IMR-90 (cell line): ENCODE measurements at regions not wholly inside any gene's neighbourhood (a gene's known extent, or its start where the extent isn't known, plus 50 kb on each side); places are given as distances from the start of the nearest gene placed in this dataset.

Experiments
- ATAC-seq: fragments of 200-7000 bp; cut with Tn5 transposase; 2 replicates; pipeline ENCODE4 v1.9.1; 2020; ENCODE audit warnings: low read depth, mild to moderate bottlenecking, moderate library complexity
- BruUV-seq: library from RNA; stranded (reverse); fragments of 400-500 nt; replicated peaks from 2 replicates; lab custom pipeline; 2021; lab: Mats Ljungman, UMichigan
- CTCF ChIA-PET: fragments of 300-600 bp; formaldehyde crosslinking; extraction: SDS; loops from one replicate; lab custom pipeline; 2021; ENCODE audit warnings: antibody characterized with exemption; lab: Yijun Ruan, JAX
- POLR2A ChIA-PET: fragments of 300-600 bp; sonication (Branson Sonifier 250); formaldehyde crosslinking; loops from one replicate; lab custom pipeline; 2022; ENCODE audit warnings: antibody characterized with exemption; ENCODE audit not compliant: unreplicated experiment; lab: Charles Lee
- DNase-seq: peaks from one replicate; pipeline ENCODE4 v3.0.0; 2013
- H2AFZ ChIP-seq: replicated peaks from 2 replicates; pipeline ENCODE3; 2013; ENCODE audit warnings: low read length, mild to moderate bottlenecking; ENCODE audit not compliant: poor library complexity
- H2AK5ac ChIP-seq: 2 replicates; pipeline ENCODE4 v1.6.1; 2013; ENCODE audit warnings: low read depth, low read length, inconsistent platforms
- H2AK9ac ChIP-seq: replicated peaks from 2 replicates; pipeline ENCODE3; 2013; ENCODE audit warnings: mild to moderate bottlenecking, low read depth, low read length, moderate library complexity; ENCODE audit not compliant: poor library complexity
- H2BK120ac ChIP-seq: 2 replicates; pipeline ENCODE4 v1.6.1; 2013; ENCODE audit warnings: low read depth, low read length, inconsistent platforms
- H2BK15ac ChIP-seq: 3 replicates; pipeline ENCODE4 v1.6.1; 2013; ENCODE audit warnings: low read depth, low read length, inconsistent platforms
- H2BK20ac ChIP-seq: 2 replicates; pipeline ENCODE4 v1.6.1; 2013; ENCODE audit warnings: low read depth, mild to moderate bottlenecking, inconsistent platforms, low read length, moderate library complexity
- H2BK5ac ChIP-seq: 2 replicates; pipeline ENCODE4 v1.6.1; 2013; ENCODE audit warnings: mild to moderate bottlenecking, low read depth, low read length, inconsistent platforms; ENCODE audit not compliant: poor library complexity, severe bottlenecking
- H3K14ac ChIP-seq: replicated peaks from 2 replicates; pipeline ENCODE4 v1.6.1; 2013; ENCODE audit warnings: low read depth, low read length, inconsistent platforms
- H3K18ac ChIP-seq: 2 replicates; pipeline ENCODE4 v1.6.1; 2013; ENCODE audit warnings: low read depth, low read length, control low read depth
- H3K23ac ChIP-seq: 2 replicates; pipeline ENCODE4 v1.6.1; 2013; ENCODE audit warnings: low read depth, low read length, inconsistent platforms
- H3K27ac ChIP-seq: 2 replicates; pipeline ENCODE4 v1.5.1; 2013; ENCODE audit warnings: mild to moderate bottlenecking, control low read depth, low read length; ENCODE audit not compliant: insufficient read depth
- H3K27me3 ChIP-seq: 2 replicates; pipeline ENCODE4 v1.6.1; 2013; ENCODE audit warnings: low read length; ENCODE audit not compliant: control insufficient read depth, insufficient read depth
- H3K36me3 ChIP-seq: 2 replicates; pipeline ENCODE4 v1.6.1; 2013; ENCODE audit warnings: low read length, mixed read lengths; ENCODE audit not compliant: control insufficient read depth, insufficient read depth
- H3K4ac ChIP-seq: 2 replicates; pipeline ENCODE4 v1.6.1; 2013; ENCODE audit warnings: low read depth, low read length, inconsistent platforms
- H3K4me1 ChIP-seq: 2 replicates; pipeline ENCODE4 v1.6.1; 2013; ENCODE audit warnings: low read length, mixed read lengths; ENCODE audit not compliant: control insufficient read depth, insufficient read depth
- H3K4me2 ChIP-seq: 2 replicates; pipeline ENCODE4 v1.6.1; 2013; ENCODE audit warnings: low read depth, mild to moderate bottlenecking, control low read depth, low read length, moderate library complexity
- H3K4me3 ChIP-seq: 2 replicates; pipeline ENCODE4 v1.5.1; 2013; ENCODE audit warnings: low read depth, mild to moderate bottlenecking, control low read depth, low read length, moderate library complexity; ENCODE audit not compliant: insufficient read depth
- H3K56ac ChIP-seq: 2 replicates; pipeline ENCODE4 v1.6.1; 2013; ENCODE audit warnings: low read length, inconsistent platforms; ENCODE audit not compliant: insufficient read depth; ENCODE audit errors: extremely low read depth
- H3K79me1 ChIP-seq, 2 experiments: 2 replicates each; pipeline ENCODE4 v1.6.1; 2013; ENCODE audit warnings: low read length in 2 of 2, inconsistent platforms in 1 of 2, low read depth in 1 of 2
- H3K9ac ChIP-seq: 2 replicates; pipeline ENCODE4 v1.6.1; 2013; ENCODE audit warnings: low read depth, low read length, control low read depth
- H3K9me1 ChIP-seq: 2 replicates; pipeline ENCODE4 v1.6.1; 2013; ENCODE audit warnings: low read length, inconsistent platforms; ENCODE audit not compliant: insufficient read depth
- H3K9me3 ChIP-seq: 2 replicates; pipeline ENCODE4 v1.6.1; 2013; ENCODE audit warnings: low read length; ENCODE audit not compliant: control insufficient read depth, insufficient read depth
- H4K20me1 ChIP-seq: 2 replicates; pipeline ENCODE4 v1.6.1; 2013; ENCODE audit warnings: low read length, inconsistent platforms; ENCODE audit not compliant: insufficient read depth
- H4K5ac ChIP-seq: 2 replicates; pipeline ENCODE4 v1.6.1; 2013; ENCODE audit warnings: mild to moderate bottlenecking, low read depth, low read length, control low read depth
- H4K8ac ChIP-seq, 2 experiments: 2 replicates each; pipeline ENCODE4 v1.6.1; 2013; ENCODE audit warnings: low read depth in 2 of 2, low read length in 2 of 2, control low read depth in 1 of 2, inconsistent platforms in 1 of 2
- H4K91ac ChIP-seq: 2 replicates; pipeline ENCODE4 v1.6.1; 2013; ENCODE audit warnings: low read depth, low read length, inconsistent platforms; ENCODE audit not compliant: insufficient read depth
- BHLHE40 ChIP-seq: fragments of 150-350 bp; IDR thresholded peaks from 2 replicates; pipeline ENCODE4 v1.6.1; 2016; ENCODE audit warnings: mild to moderate bottlenecking, low read depth, low read length
- MAZ ChIP-seq: IDR thresholded peaks from 2 replicates; pipeline ENCODE4 v1.6.1; 2012; ENCODE audit warnings: low read depth, mild to moderate bottlenecking, low read length, improper control_type of control experiment, moderate library complexity, borderline replicate concordance
- MXI1 ChIP-seq: IDR thresholded peaks from 2 replicates; pipeline ENCODE4 v1.6.1; 2012; ENCODE audit warnings: low read depth, mild to moderate bottlenecking, low read length, moderate library complexity, borderline replicate concordance
- RAD21 ChIP-seq: IDR thresholded peaks from 2 replicates; pipeline ENCODE4 v1.6.1; 2012; ENCODE audit warnings: low read length, improper control_type of control experiment
- dilution Hi-C: fragments of 300-500 bp; cut with HindIII; formaldehyde crosslinking; loops from one replicate; pipeline ENCODE4 v1.14.3; 2018; ENCODE audit warnings: low sequenced_read_pairs; ENCODE audit not compliant: unreplicated experiment
- in situ Hi-C: fragments of 300-500 bp; cut with MboI; formaldehyde crosslinking; loops from 3 replicates; pipeline ENCODE4 v1.14.3; 2019; ENCODE audit warnings: low sequenced_read_pairs, inconsistent platforms, mixed read lengths
- intact Hi-C: fragments of 100-400 bp; cut with micrococcal nuclease; formaldehyde crosslinking; loops from 2 replicates; pipeline ENCODE4 v1.10.0; 2022
- TF ChIP-seq, protein P1 (sequence below): fragments of 150-350 bp; IDR thresholded peaks from 2 replicates; pipeline ENCODE4 v1.6.1; 2017; ENCODE audit warnings: mild to moderate bottlenecking, antibody characterized with exemption, low read length, low read depth
- TF ChIP-seq, protein P2 (sequence below): conservative IDR thresholded peaks from 2 replicates; pipeline ENCODE4 v1.5.1; 2012; ENCODE audit warnings: mild to moderate bottlenecking, low read depth, low read length, improper control_type of control experiment
- TF ChIP-seq, protein P3 (sequence below): fragments of 150-350 bp; IDR thresholded peaks from 2 replicates; pipeline ENCODE4 v1.6.1; 2016; ENCODE audit warnings: low read depth, mild to moderate bottlenecking, low read length, moderate library complexity, borderline replicate concordance

DNA sequence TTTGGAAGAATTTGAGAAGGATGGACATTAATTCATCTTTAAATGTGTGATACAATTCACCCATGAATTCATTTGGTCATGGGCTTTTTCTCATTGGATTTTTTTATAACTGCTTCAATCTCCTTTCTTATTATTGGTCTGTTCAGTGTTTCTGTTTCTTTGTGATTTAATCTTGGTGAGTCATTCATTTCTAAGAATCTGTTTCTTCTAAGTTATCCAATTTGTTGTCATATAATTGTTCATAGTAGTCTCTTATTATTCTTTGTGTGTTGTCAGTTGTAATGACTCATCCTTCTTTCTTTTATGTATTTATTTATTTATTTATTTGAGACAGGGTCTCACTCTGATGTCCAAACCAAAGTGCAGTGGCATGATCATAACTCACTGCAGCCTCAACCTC lies 146.1 kb upstream of the ZNF267 start:
- no peak overlapping the region for H2BK20ac ChIP-seq
- in situ Hi-C loops = loop anchor here (10.0 kb wide), 1 partner anchor 47 kb away; no protein-coding TSS in a partner anchor
- intact Hi-C loops = no loop called here
- TF ChIP-seq MAZ (no peak), RAD21 (no peak), MXI1 (no peak), BHLHE40 (no peak)
- TF ChIP-seq, protein P1, sequence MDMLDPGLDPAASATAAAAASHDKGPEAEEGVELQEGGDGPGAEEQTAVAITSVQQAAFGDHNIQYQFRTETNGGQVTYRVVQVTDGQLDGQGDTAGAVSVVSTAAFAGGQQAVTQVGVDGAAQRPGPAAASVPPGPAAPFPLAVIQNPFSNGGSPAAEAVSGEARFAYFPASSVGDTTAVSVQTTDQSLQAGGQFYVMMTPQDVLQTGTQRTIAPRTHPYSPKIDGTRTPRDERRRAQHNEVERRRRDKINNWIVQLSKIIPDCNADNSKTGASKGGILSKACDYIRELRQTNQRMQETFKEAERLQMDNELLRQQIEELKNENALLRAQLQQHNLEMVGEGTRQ = no peak
- TF ChIP-seq, protein P2, sequence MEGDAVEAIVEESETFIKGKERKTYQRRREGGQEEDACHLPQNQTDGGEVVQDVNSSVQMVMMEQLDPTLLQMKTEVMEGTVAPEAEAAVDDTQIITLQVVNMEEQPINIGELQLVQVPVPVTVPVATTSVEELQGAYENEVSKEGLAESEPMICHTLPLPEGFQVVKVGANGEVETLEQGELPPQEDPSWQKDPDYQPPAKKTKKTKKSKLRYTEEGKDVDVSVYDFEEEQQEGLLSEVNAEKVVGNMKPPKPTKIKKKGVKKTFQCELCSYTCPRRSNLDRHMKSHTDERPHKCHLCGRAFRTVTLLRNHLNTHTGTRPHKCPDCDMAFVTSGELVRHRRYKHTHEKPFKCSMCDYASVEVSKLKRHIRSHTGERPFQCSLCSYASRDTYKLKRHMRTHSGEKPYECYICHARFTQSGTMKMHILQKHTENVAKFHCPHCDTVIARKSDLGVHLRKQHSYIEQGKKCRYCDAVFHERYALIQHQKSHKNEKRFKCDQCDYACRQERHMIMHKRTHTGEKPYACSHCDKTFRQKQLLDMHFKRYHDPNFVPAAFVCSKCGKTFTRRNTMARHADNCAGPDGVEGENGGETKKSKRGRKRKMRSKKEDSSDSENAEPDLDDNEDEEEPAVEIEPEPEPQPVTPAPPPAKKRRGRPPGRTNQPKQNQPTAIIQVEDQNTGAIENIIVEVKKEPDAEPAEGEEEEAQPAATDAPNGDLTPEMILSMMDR = no peak
- TF ChIP-seq, protein P3, sequence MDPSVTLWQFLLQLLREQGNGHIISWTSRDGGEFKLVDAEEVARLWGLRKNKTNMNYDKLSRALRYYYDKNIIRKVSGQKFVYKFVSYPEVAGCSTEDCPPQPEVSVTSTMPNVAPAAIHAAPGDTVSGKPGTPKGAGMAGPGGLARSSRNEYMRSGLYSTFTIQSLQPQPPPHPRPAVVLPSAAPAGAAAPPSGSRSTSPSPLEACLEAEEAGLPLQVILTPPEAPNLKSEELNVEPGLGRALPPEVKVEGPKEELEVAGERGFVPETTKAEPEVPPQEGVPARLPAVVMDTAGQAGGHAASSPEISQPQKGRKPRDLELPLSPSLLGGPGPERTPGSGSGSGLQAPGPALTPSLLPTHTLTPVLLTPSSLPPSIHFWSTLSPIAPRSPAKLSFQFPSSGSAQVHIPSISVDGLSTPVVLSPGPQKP = no peak
- no peak overlapping the region for H3K4ac ChIP-seq
- no peak overlapping the region for H3K14ac ChIP-seq
- H2AFZ ChIP-seq = no peak overlapping the region
- no peaks in the 10 kb centered on the region for H4K20me1 ChIP-seq
- dilution Hi-C loops = no loop called here
- H3K4me3 ChIP-seq = no peak overlapping the region
- ChIA-PET POLR2A (no interaction called here), CTCF (no interaction called here)
- no peak overlapping the region for H2AK5ac ChIP-seq
- H2BK5ac ChIP-seq = no peak overlapping the region
- peaks cover 4% of the 10 kb centered on the region for H3K9me3 ChIP-seq
- H3K27ac ChIP-seq = no peak overlapping the region
- H3K36me3 ChIP-seq = peaks cover 15% of the 10 kb centered on the region
- H3K23ac ChIP-seq = no peak overlapping the region
- H4K91ac ChIP-seq = no peak overlapping the region
- H3K4me1 ChIP-seq = no peaks in the 10 kb centered on the region
- no peak overlapping the region for H3K56ac ChIP-seq
- H4K8ac ChIP-seq = no peak overlapping the region
- H3K4me2 ChIP-seq = no peak overlapping the region
- H3K9ac ChIP-seq = no peak overlapping the region
- DNase-seq = no peak
- no peak overlapping the region for H2BK15ac ChIP-seq
- H2AK9ac ChIP-seq = no peak overlapping the region
- no peak overlapping the region for H2BK120ac ChIP-seq
- no TSS peak for BruUV-seq
- H3K18ac ChIP-seq = no peak overlapping the region
- H3K27me3 ChIP-seq = no peaks in the 10 kb centered on the region
- peaks cover 4 to 6% of the 10 kb centered on the region in 2 experiments; a peak in 1 of 4 replicates for H3K79me1 ChIP-seq
- no peak overlapping the region for H4K5ac ChIP-seq
- H3K9me1 ChIP-seq = no peaks in the 10 kb centered on the region
- ATAC-seq = no peak
